Heart left ventricle (tissue), 16 donors: ENCODE measurements at regions not wholly inside any gene's neighbourhood (a gene's known extent, or its start where the extent isn't known, plus 50 kb on each side); places are given as distances from the start of the nearest gene placed in this dataset.
A peak's percentile ranks its signal among the peaks of the same experiment; 100 is the strongest.

Source experiments
- ATAC-seq, 4 donors: fragments of 200-7000 bp; cut with Tn5 transposase; one replicate each; pipeline ENCODE4 v1.9.1; 2020 to 2022; ENCODE audit warnings: moderate library complexity in 4 of 4, mild to moderate bottlenecking in 3 of 4, moderate number of reproducible peaks in 1 of 4
- DNase-seq, 5 donors: peaks; one replicate each; pipeline ENCODE4 v3.0.0-alpha.2; 2020
- H3K27ac ChIP-seq, 12 donors: fragments of 200-600 bp; sonication (generic) in 4 of 12; one replicate each; pipeline versions ENCODE4 v1.5.0 to v1.8.0; 2016 to 2022; ENCODE audit warnings: mild to moderate bottlenecking in 2 of 12
- H3K27me3 ChIP-seq, 9 donors: fragments of 200-600 bp; sonication (generic) in 2 of 9; one replicate each; pipeline versions ENCODE4 v1.5.1 to v1.8.0; 2016 to 2022; ENCODE audit warnings: mild to moderate bottlenecking in 3 of 9
- H3K36me3 ChIP-seq, 9 donors: fragments of 200-600 bp; sonication (generic) in 2 of 9; one replicate each; pipeline versions ENCODE4 v1.5.0 to v1.8.0; 2018 to 2022; ENCODE audit warnings: mild to moderate bottlenecking in 2 of 9
- H3K4me1 ChIP-seq, 12 donors: fragments of 200-600 bp; sonication (generic) in 4 of 12; one replicate each; pipeline versions ENCODE4 v1.5.0 to v1.8.0; 2016 to 2022; ENCODE audit warnings: mild to moderate bottlenecking in 3 of 12
- H3K4me3 ChIP-seq, 12 donors: fragments of 200-600 bp; sonication (generic) in 4 of 12; one replicate each; pipeline versions ENCODE4 v1.5.0 to v1.8.0; 2017 to 2022; ENCODE audit warnings: mild to moderate bottlenecking in 9 of 12, moderate library complexity in 4 of 12
- H3K9me3 ChIP-seq, 12 donors: fragments of 200-600 bp; sonication (generic) in 4 of 12; one replicate each; pipeline versions ENCODE4 v1.5.0 to v1.8.0; 2016 to 2022; ENCODE audit warnings: mild to moderate bottlenecking in 1 of 12
- CTCF ChIP-seq, 12 donors: fragments of 200-600 bp; sonication (generic) in 4 of 12; IDR thresholded peaks; one replicate each; pipeline versions ENCODE4 v1.5.0 to v1.8.0; 2018 to 2022; ENCODE audit warnings: antibody characterized with exemption in 12 of 12, mild to moderate bottlenecking in 5 of 12
- POLR2A ChIP-seq, 2 donors: fragments of 450-650 bp; IDR thresholded peaks; one replicate each; pipeline ENCODE4 v1.6.1; 2017; ENCODE audit warnings: antibody characterized with exemption in 2 of 2, mild to moderate bottlenecking in 2 of 2, moderate library complexity in 2 of 2
- WGBS, 4 donors: extraction: QIAGEN DNeasy Blood & Tissue Kit in 2 of 4; methylation state at CpG; one replicate each; pipeline versions ENCODE4 v1.1.5 to v1.1.7; 2013 to 2018; 5-methylcytosine and 5-hydroxymethylcytosine counted together
- intact Hi-C, 10 donors: fragments of 100-400 bp; cut with DNase I; formaldehyde crosslinking; loops; one replicate each; pipeline versions ENCODE4 v1.11.1 to v1.14.2; 2022
- donor health status: ischemic (EF 13 %, LVEDD 7.1; RV severe dilation, severe dysfunction).
- donor health status: healthy with polysubstance abuse.
- donor health status: DM: no; HTN: yes; CAD: no.
- donor health status: DM: no; HTN: no; CAD: no.
- donor health status: ischemic (EF 25% LVEDD 6.9; RV normal size, moderate dysfunction).
- donor health status: ischemic (EF 25% LVEDD 5.7; RV mildly dilated, moderate dysfunction).
- donor health status: healthy.
- donor health status: DM: yes; HTN: yes; CAD: no.
- donor health status: ischemic (EF 35%, LVEDD 5.7; RV mildly dilated, moderate dysfunction).
- donor health status: nonischemic (EF 11% LVEDD 7.7; RV severe dilation, severe dysfunction).
- donor health status: DM: yes; HTN: yes; CAD: no.
- donor health status: PGD.
- donor health status: ischemic (EF 29% LVEDD 5.4; RV normal size, mild dysfunction).
- donor health status: nonischemic (EF 23%, LVEDD 6.1; RV moderate dilation, normal function).

DNA sequence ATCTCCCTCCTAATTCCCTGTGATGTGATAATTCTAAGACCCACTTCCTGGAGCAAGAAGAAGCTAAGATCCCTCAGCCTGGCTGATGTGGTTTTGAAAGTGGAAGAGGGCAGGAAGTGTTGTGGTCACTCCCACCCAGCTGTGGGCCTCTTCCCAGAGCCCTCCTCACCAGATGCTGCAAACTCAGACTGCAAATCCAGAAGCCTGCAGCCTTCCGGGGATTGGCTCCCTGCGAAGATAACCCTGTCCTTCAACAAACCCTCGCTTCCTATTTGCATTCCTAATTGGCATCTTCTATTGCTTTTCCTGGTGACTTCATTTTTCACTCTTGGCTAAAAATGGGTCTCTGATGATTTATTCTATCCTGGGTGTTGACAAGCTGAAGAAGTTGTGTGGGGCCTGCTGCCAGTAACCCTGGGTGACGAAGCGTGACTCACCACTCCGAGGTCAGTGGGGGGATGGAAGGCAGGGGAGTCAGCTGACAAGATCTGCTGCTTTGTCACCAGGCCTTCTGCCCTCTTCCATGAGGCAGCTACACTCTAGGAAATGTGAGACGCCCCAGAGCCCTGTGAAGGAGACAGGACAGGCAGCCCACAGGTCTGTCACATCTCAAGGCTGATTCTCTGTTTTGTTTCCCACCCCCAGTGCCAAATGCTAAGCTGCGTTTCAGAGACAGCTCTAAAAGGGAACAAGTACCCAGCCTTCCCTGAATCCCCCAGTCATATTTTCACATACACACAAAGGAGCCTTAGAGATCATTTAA, 99.7 kb upstream of the LIPC start:
- peak overlapping the region in 2 of 12 donors; percentile 1 to 14 for H3K4me3 ChIP-seq
- ATAC-seq (peak; percentile 96 to 98 (median 97)), DNase-seq (peak; percentile 94 to 98 (median 96))
- peak overlapping the region; percentile 79 to 95 (median 90) for H3K27ac ChIP-seq
- 1 to 3% (median 2%) methylated on average over 7 to 8 of the region's 8 CpGs for WGBS, 4 donors
- TF ChIP-seq POLR2A (IDR thresholded peaks at IDR 0.05) (peak in 1 of 2 donors; percentile 13), CTCF (IDR thresholded peaks at IDR 0.05) (no peak)
- H3K4me1 ChIP-seq: peaks cover 8 to 48% (median 31%) of the 10 kb centered on the region in 12 donors
- H3K27me3 ChIP-seq: no peaks in the 10 kb centered on the region
- intact Hi-C loops: loop anchor here in 3 of 10 donors (1.0 to 10.0 kb wide), 9 partner anchors 105 to 443 kb away; partner anchors contain the start of genes ADAM10 (in 2 of the 3) and MINDY2 (in 1 of the 3)
- H3K36me3 ChIP-seq: no peaks in the 10 kb centered on the region
- peaks cover 0 to 18% (median 0%) of the 10 kb centered on the region in 12 donors for H3K9me3 ChIP-seq

DNA sequence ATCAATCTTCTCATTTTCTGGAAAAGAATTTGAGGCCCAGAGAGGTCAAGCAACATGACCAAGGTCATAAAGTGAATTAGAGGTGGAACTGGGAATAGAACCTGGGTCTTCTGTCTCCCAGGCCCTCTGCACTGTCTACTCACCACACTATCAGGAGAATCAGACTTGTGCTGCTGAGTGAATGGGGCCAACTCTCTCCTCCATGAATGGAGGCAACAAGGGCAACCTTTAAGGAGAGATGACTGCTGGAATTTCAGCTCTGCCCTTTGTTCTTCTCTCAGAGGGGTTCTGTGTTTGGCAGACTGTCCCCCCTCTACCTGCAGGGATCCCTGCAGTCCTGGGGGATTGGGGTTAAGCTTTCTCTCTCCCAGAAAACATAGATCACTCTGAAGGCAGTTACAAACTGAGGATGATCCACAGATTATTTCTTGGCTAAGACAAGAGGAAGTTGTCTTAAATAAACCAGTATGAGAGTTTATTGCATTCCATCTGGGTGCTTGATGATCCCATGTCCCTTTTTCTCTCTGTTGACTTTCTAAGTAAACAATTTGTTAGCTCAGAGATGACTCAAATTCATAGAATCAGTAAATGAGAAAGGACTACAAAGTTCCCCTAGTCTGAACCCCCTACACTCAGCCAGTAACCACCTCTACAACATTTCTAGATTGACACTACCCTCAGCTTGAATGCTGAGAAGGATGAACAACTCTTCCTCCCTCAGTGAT, 99.0 kb upstream of the LIPC start:
- no peak for ATAC-seq
- no peak for TF ChIP-seq CTCF (IDR thresholded peaks at IDR 0.05)
- TF ChIP-seq POLR2A (IDR thresholded peaks at IDR 0.05): no peak
- intact Hi-C loops: loop anchor here in 3 of 10 donors (1.0 to 10.0 kb wide), 9 partner anchors 104 to 442 kb away; partner anchors contain the start of genes ADAM10 (in 2 of the 3) and MINDY2 (in 1 of the 3)
- H3K4me1 ChIP-seq: peaks cover 8 to 48% (median 31%) of the 10 kb centered on the region in 12 donors
- H3K9me3 ChIP-seq: peaks cover 0 to 14% (median 0%) of the 10 kb centered on the region in 12 donors
- H3K27me3 ChIP-seq: no peaks in the 10 kb centered on the region
- H3K36me3 ChIP-seq: no peaks in the 10 kb centered on the region
- DNase-seq: no peak
- H3K27ac ChIP-seq: peak overlapping the region; percentile 79 to 95 (median 90)
- no peak overlapping the region for H3K4me3 ChIP-seq

GRCh38 chr15:58334803-58335202, 97.0 kb upstream of the LIPC start:
- Histone ChIP-seq H3K27ac (no peak overlapping the region), H3K4me1 (peaks cover 8 to 39% (median 30%) of the 10 kb centered on the region in 12 donors), H3K36me3 (no peaks in the 10 kb centered on the region), H3K27me3 (no peaks in the 10 kb centered on the region), H3K9me3 (peaks cover 0 to 8% (median 0%) of the 10 kb centered on the region in 12 donors), H3K4me3 (no peak overlapping the region)
- DNase-seq (no peak), ATAC-seq (no peak)
- intact Hi-C loops: loop anchor here in 3 of 10 donors (5.0 to 10.0 kb wide), 7 partner anchors 102 to 440 kb away; partner anchors contain the start of genes ADAM10 (in 1 of the 3) and MINDY2 (in 1 of the 3)
- TF ChIP-seq CTCF (IDR thresholded peaks at IDR 0.05) (no peak), POLR2A (IDR thresholded peaks at IDR 0.05) (no peak)
- 94 to 99% (median 96%) methylated on average over 2 of the region's 2 CpGs for WGBS, 4 donors

DNA sequence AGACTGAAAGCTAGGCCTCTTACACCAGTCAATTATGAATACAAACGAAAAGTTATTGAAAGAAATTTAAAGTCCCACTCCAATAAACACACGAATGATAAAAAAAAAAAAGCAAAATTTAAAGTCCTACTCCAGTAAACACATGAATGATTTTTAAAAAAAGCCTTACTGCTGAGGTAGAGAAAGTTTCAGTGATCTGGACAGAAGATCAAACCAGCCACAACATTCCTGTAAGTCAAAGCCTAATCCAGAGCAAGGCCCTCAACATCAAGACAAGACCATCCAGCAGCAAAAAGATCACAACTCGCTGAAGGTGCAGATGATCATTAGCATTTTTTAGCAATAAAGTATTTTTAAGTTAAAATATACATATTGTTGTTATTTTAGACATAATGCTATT, 95.6 kb upstream of the LIPC start:
- Histone ChIP-seq H3K27ac (no peak overlapping the region), H3K36me3 (no peaks in the 10 kb centered on the region), H3K4me1 (peaks cover 2 to 26% (median 20%) of the 10 kb centered on the region in 12 donors), H3K4me3 (no peak overlapping the region), H3K27me3 (no peaks in the 10 kb centered on the region), H3K9me3 (peaks cover 0 to 8% (median 0%) of the 10 kb centered on the region in 12 donors)
- DNase-seq (no peak), ATAC-seq (no peak)
- 63 to 96% (median 85%) methylated on average over 3 of the region's 3 CpGs for WGBS, 4 donors
- intact Hi-C loops: loop anchor here in 2 of 10 donors (10.0 kb wide), 2 partner anchors 111 to 439 kb away; partner anchors contain the start of gene MINDY2 (in 1 of the 2)
- TF ChIP-seq POLR2A (IDR thresholded peaks at IDR 0.05) (no peak), CTCF (IDR thresholded peaks at IDR 0.05) (no peak)
